B cell (primary cell): ENCODE measurements at regions not wholly inside any gene's neighbourhood (a gene's known extent, or its start where the extent isn't known, plus 50 kb on each side); places are given as distances from the start of the nearest gene placed in this dataset.
A peak's percentile ranks its signal among the peaks of the same experiment; 100 is the strongest.

ENCODE experiments used
- ATAC-seq: fragments of 200-7000 bp; cut with Tn5 transposase; one replicate; pipeline ENCODE4 v1.10.0; 2021; ENCODE audit warnings: low read depth, mild to moderate bottlenecking, moderate number of reproducible peaks, moderate library complexity
- CTCF ChIA-PET: fragments of 350-600 bp; sonication (Branson Sonifier 250); formaldehyde crosslinking; loops from one replicate; lab custom pipeline; 2021; ENCODE audit warnings: antibody characterized with exemption, inconsistent platforms; lab: Charles Lee
- POLR2A ChIA-PET: fragments of 350-600 bp; sonication (Branson Sonifier 250); formaldehyde crosslinking; loops from one replicate; lab custom pipeline; 2021; ENCODE audit warnings: antibody characterized with exemption; lab: Charles Lee
- DNase-seq: peaks from one replicate; pipeline ENCODE4 v3.0.0; 2013
- H2AFZ ChIP-seq: 2 replicates; pipeline ENCODE4 v1.6.1; 2012; ENCODE audit warnings: mild to moderate bottlenecking, low read depth, low read length; ENCODE audit not compliant: insufficient read depth, poor library complexity, severe bottlenecking
- H3K27ac ChIP-seq, 2 donors: 1 replicate in 1 of 2; 2 replicates in 1 of 2; pipeline ENCODE4 v1.5.1; 2012 to 2013; ENCODE audit warnings: low read length in 2 of 2, mild to moderate bottlenecking in 2 of 2, moderate library complexity in 1 of 2
- H3K27me3 ChIP-seq, 4 experiments: fragments of 200-600 bp in 1 of 4; sonication (generic) in 1 of 4; replicated peaks in 1 of 4; 1 replicate in 2 of 4; 2 replicates in 2 of 4; pipeline versions ENCODE4 v1.6.1 to v1.7.0; 2013 to 2016; ENCODE audit warnings: low read length in 3 of 4, mild to moderate bottlenecking in 2 of 4, mixed read lengths in 1 of 4, moderate library complexity in 1 of 4; ENCODE audit not compliant: insufficient read depth in 4 of 4, control insufficient read depth in 3 of 4; ENCODE audit errors: control extremely low read depth in 1 of 4
- H3K36me3 ChIP-seq, 2 experiments: replicated peaks in 1 of 2; 1 replicate in 1 of 2; 2 replicates in 1 of 2; pipeline versions ENCODE4 v1.6.1 to v1.7.1; 2013; ENCODE audit warnings: low read length in 1 of 2; ENCODE audit not compliant: insufficient read depth in 2 of 2, control insufficient read depth in 1 of 2; ENCODE audit errors: control extremely low read depth in 1 of 2, extremely low read depth in 1 of 2
- H3K4me1 ChIP-seq, 2 donors: fragments of 200-600 bp in 1 of 2; sonication (generic) in 1 of 2; 1 replicate in 1 of 2; 2 replicates in 1 of 2; pipeline versions ENCODE4 v1.5.1 to v1.6.1; 2013 to 2017; ENCODE audit warnings: low read length in 2 of 2; ENCODE audit not compliant: control insufficient read depth in 2 of 2, insufficient read depth in 2 of 2
- H3K4me2 ChIP-seq: replicated peaks from 2 replicates; pipeline ENCODE3; 2012; ENCODE audit warnings: mild to moderate bottlenecking, low read depth, low read length; ENCODE audit not compliant: poor library complexity, severe bottlenecking
- H3K4me3 ChIP-seq, 5 experiments: fragments of 200-600 bp in 1 of 5; sonication (generic) in 1 of 5; 1 replicate in 3 of 5; 2 replicates in 2 of 5; pipeline versions ENCODE4 v1.5.1 to v1.7.0; 2011 to 2016; ENCODE audit warnings: low read length in 4 of 5, mild to moderate bottlenecking in 4 of 5, low read depth in 2 of 5, control low read depth in 1 of 5, moderate library complexity in 1 of 5; ENCODE audit not compliant: insufficient read depth in 1 of 5; ENCODE audit errors: control extremely low read depth in 1 of 5, extremely low read depth in 1 of 5
- H3K79me2 ChIP-seq: fragments of 200-600 bp; sonication (generic); one replicate; pipeline ENCODE4 v1.6.0; 2016; ENCODE audit warnings: low read length; ENCODE audit not compliant: control insufficient read depth, insufficient read depth
- H3K9ac ChIP-seq: fragments of 200-600 bp; sonication (generic); 2 replicates; pipeline ENCODE4 v1.6.1; 2017; ENCODE audit warnings: mild to moderate bottlenecking, low read length, moderate library complexity
- H3K9me3 ChIP-seq, 3 donors: one replicate each; pipeline versions ENCODE4 v1.6.1 to v1.7.1; 2013; ENCODE audit warnings: low read length in 2 of 3; ENCODE audit not compliant: control insufficient read depth in 2 of 3, insufficient read depth in 1 of 3; ENCODE audit errors: control extremely low read depth in 1 of 3
- H4K20me1 ChIP-seq: 2 replicates; pipeline ENCODE4 v1.6.0; 2012; ENCODE audit warnings: mild to moderate bottlenecking, low read length; ENCODE audit not compliant: insufficient read depth, control insufficient read depth, poor library complexity, severe bottlenecking
- H3K27ac Mint-ChIP-seq: one replicate; pipeline ENCODE4 v1.8.0; 2021; ENCODE audit warnings: mixed read lengths
- H3K27me3 Mint-ChIP-seq: one replicate; pipeline ENCODE4 v1.8.0; 2021; ENCODE audit warnings: mixed read lengths
- H3K4me1 Mint-ChIP-seq: one replicate; pipeline ENCODE4 v1.8.0; 2021; ENCODE audit warnings: mixed read lengths
- H3K4me3 Mint-ChIP-seq: one replicate; pipeline ENCODE4 v1.8.0; 2021; ENCODE audit warnings: mixed read lengths
- H3K9me3 Mint-ChIP-seq: one replicate; pipeline ENCODE4 v1.8.0; 2022; ENCODE audit warnings: mixed read lengths; ENCODE audit not compliant: insufficient read depth
- EZH2 ChIP-seq: IDR thresholded peaks from 2 replicates; pipeline ENCODE4 v1.6.1; 2012; ENCODE audit warnings: borderline replicate concordance, low read depth, mild to moderate bottlenecking, moderate library complexity, low read length; ENCODE audit not compliant: insufficient read depth, poor library complexity, severe bottlenecking
- WGBS: methylation state at CpG from one replicate; pipeline ENCODE4 v1.1.5; 2013; ENCODE audit warnings: missing lambda C conversion rate; ENCODE audit not compliant: insufficient coverage; 5-methylcytosine and 5-hydroxymethylcytosine counted together
- intact Hi-C: fragments of 100-400 bp; cut with micrococcal nuclease; formaldehyde crosslinking; loops from one replicate; pipeline ENCODE4 v1.10.0; 2022
- TF ChIP-seq, protein P1 (sequence below): fragments of 200-600 bp; IDR thresholded peaks from one replicate; pipeline ENCODE4 v1.8.0; 2022; ENCODE audit warnings: antibody characterized with exemption, mild to moderate bottlenecking

DNA sequence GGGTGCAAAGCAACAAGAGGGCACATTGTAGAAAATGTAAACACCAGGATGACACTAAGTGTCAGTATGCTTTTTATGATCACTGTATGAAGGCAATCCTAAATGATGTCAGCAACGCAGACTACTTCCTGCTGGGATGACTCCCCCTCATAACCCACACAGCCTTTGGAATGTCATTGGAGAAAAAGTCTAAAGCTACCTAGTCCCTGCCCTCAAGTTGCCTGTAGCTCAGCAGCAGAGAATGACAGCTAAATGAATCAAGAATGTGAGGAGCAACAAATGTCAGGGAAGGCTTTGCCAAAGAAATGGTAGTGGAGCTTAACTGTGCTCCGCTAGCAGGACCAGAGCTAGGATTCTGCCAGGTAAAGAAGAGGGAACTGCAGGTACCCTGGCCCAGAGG is 555.6 kb downstream of the CD83 start:
- Histone ChIP-seq H3K4me3 (no peak overlapping the region), H3K27me3 (no peaks in the 10 kb centered on the region), H3K36me3 (no peaks in the 10 kb centered on the region), H3K79me2 (no peaks in the 10 kb centered on the region), H2AFZ (no peak overlapping the region), H3K4me1 (peaks cover 4 to 17% of the 10 kb centered on the region in 2 donors), H3K27ac (no peak overlapping the region), H3K9ac (no peak overlapping the region), H3K9me3 (no peaks in the 10 kb centered on the region), H4K20me1 (no peaks in the 10 kb centered on the region), H3K4me2 (no peak overlapping the region)
- H3K4me3 Mint-ChIP-seq, result no peak overlapping the region
- H3K9me3 Mint-ChIP-seq, result no peaks in the 10 kb centered on the region
- 88% methylated on average over 1 of the region's 2 CpGs for WGBS
- H3K4me1 Mint-ChIP-seq, result peaks cover 30% of the 10 kb centered on the region
- H3K27ac Mint-ChIP-seq, result peak overlapping the region; percentile 33
- TF ChIP-seq EZH2, result no peak
- TF ChIP-seq, protein P1, sequence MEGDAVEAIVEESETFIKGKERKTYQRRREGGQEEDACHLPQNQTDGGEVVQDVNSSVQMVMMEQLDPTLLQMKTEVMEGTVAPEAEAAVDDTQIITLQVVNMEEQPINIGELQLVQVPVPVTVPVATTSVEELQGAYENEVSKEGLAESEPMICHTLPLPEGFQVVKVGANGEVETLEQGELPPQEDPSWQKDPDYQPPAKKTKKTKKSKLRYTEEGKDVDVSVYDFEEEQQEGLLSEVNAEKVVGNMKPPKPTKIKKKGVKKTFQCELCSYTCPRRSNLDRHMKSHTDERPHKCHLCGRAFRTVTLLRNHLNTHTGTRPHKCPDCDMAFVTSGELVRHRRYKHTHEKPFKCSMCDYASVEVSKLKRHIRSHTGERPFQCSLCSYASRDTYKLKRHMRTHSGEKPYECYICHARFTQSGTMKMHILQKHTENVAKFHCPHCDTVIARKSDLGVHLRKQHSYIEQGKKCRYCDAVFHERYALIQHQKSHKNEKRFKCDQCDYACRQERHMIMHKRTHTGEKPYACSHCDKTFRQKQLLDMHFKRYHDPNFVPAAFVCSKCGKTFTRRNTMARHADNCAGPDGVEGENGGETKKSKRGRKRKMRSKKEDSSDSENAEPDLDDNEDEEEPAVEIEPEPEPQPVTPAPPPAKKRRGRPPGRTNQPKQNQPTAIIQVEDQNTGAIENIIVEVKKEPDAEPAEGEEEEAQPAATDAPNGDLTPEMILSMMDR, result no peak
- CTCF ChIA-PET, result interaction anchor here (1.5 kb wide), 1 partner anchor 28 kb away, joined by 3 read pairs; no protein-coding TSS in a partner anchor
- no peaks in the 10 kb centered on the region for H3K27me3 Mint-ChIP-seq
- POLR2A ChIA-PET, result interaction anchor here (0.5 kb wide), 1 partner anchor 418 kb away, joined by 4 read pairs; no protein-coding TSS in a partner anchor
- intact Hi-C loops, result no loop called here
- no peak for DNase-seq
- ATAC-seq, result no peak

DNA sequence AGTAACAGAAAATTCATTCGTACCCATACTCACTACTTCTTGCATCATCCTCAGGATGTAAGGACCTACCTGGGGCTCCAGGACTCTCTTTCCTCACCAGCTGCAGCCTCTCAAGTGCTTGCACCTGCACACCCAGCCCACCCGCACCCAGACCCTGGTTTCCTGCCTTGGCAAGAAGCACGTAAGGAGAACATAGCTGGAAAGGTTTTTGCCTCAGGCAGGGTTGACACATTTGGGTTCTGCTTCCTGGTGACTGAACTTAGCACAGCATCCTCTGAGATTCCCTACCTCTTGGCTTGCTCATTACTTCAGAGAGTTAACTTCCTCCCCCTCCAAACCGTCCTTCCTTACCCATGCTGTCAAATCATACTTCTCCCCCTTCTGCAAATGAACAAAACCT is 556.9 kb downstream of the CD83 start:
- CTCF ChIA-PET, result no interaction called here
- no peaks in the 10 kb centered on the region for H3K9me3 Mint-ChIP-seq
- no peaks in the 10 kb centered on the region for H3K27me3 Mint-ChIP-seq
- DNase-seq, result no peak
- H3K4me1 ChIP-seq, result peaks cover 4 to 17% of the 10 kb centered on the region in 2 donors
- H3K4me2 ChIP-seq, result no peak overlapping the region
- no peak overlapping the region for H3K9ac ChIP-seq
- ATAC-seq, result no peak
- H3K27ac ChIP-seq, result no peak overlapping the region
- 34% methylated on average over 4 of the region's 4 CpGs for WGBS
- peaks cover 28% of the 10 kb centered on the region for H3K4me1 Mint-ChIP-seq
- intact Hi-C loops, result no loop called here
- no peaks in the 10 kb centered on the region for H3K27me3 ChIP-seq
- H3K79me2 ChIP-seq, result no peaks in the 10 kb centered on the region
- H3K27ac Mint-ChIP-seq, result no peak overlapping the region
- no peak overlapping the region for H2AFZ ChIP-seq
- H3K4me3 ChIP-seq, result no peak overlapping the region
- no peaks in the 10 kb centered on the region for H3K9me3 ChIP-seq
- POLR2A ChIA-PET, result no interaction called here
- TF ChIP-seq, protein P1, result no peak
- no peak for TF ChIP-seq EZH2
- no peak overlapping the region for H3K4me3 Mint-ChIP-seq
- H3K36me3 ChIP-seq, result no peaks in the 10 kb centered on the region
- no peaks in the 10 kb centered on the region for H4K20me1 ChIP-seq
